ENCODE measurements at regions not wholly inside any gene's neighbourhood (a gene's known extent, or its start where the extent isn't known, plus 50 kb on each side); places are given as distances from the start of the nearest gene placed in this dataset.

DNA sequence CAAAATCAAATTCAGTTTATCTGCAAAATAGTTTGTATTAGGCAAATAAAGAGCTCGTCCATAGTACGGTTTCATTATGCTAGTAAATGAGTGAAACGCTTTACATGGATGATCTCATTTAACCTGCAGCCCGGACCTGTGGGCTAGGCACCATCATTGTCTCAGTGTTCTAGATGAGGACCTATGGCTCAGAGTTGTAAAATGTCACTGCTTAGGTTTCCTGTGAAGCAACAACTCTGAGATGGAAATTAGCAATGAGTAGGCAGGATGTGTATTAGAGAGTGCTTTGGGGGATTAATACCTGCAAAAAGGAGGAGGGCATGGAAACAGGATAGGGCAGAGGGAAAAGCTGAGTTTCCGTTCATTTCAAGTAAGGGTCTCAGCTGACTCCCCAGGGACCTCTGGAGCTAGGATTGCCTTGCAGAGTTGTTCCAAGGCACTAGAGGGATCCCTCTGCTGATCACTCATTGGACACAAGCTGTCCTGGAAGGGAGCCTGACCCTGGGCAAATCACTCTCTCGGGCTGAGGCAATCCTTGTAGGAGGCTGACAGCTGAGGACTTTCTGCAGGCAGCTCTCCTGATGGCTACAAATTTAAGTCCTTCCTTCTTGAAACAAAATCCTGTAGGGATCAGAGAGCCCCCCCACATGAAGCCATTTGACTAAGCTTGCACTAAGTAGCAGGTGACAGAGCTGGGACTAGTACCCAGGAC, 58.8 kb upstream of the SIX2 start:
- Histone ChIP-seq H3K27ac (ENCODE audit: low read length) (no peak overlapping the region), H3K36me3 (replicated peaks; ENCODE audit: low read depth, low read length) (no peaks in the 10 kb centered on the region), H2AFZ (ENCODE audit: low read depth, low read length) (no peak overlapping the region), H3K79me2 (ENCODE audit: low read length) (no peaks in the 10 kb centered on the region), H3K4me1 (ENCODE audit: low read length) (no peaks in the 10 kb centered on the region), H3K27me3 (ENCODE audit: low read depth, low read length) (peaks cover 5% of the 10 kb centered on the region; the same call in 1 of the 2 replicates), H4K20me1 (ENCODE audit: insufficient read depth, low read length) (no peaks in the 10 kb centered on the region), H3K9me3 (ENCODE audit: insufficient read depth, low read length) (no peaks in the 10 kb centered on the region), H3K4me3 (ENCODE audit: low read length) (no peak overlapping the region), H3K9ac (ENCODE audit: low read length) (no peak overlapping the region), H3K4me2 (ENCODE audit: low read length) (no peak overlapping the region)
- TF ChIP-seq EZH2phosphoT487 (IDR thresholded peaks at IDR 0.05; ENCODE audit: low read depth) = no peak
- TF ChIP-seq, protein P1, sequence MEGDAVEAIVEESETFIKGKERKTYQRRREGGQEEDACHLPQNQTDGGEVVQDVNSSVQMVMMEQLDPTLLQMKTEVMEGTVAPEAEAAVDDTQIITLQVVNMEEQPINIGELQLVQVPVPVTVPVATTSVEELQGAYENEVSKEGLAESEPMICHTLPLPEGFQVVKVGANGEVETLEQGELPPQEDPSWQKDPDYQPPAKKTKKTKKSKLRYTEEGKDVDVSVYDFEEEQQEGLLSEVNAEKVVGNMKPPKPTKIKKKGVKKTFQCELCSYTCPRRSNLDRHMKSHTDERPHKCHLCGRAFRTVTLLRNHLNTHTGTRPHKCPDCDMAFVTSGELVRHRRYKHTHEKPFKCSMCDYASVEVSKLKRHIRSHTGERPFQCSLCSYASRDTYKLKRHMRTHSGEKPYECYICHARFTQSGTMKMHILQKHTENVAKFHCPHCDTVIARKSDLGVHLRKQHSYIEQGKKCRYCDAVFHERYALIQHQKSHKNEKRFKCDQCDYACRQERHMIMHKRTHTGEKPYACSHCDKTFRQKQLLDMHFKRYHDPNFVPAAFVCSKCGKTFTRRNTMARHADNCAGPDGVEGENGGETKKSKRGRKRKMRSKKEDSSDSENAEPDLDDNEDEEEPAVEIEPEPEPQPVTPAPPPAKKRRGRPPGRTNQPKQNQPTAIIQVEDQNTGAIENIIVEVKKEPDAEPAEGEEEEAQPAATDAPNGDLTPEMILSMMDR (IDR thresholded peaks at IDR 0.05; ENCODE audit: low read depth, low read length) = no peak
